DMS53 treated with DMSO at 0.1 percent for 48 hours (cell line): ENCODE measurements at regions not wholly inside any gene's neighbourhood (a gene's known extent, or its start where the extent isn't known, plus 50 kb on each side); places are given as distances from the start of the nearest gene placed in this dataset.
"Not testable (repeated sequence)": the region's sequence is repeated elsewhere in the genome, so short reads cannot be mapped to it uniquely, and the experiment has no call there.

Experiments
- DNase-seq: peaks from one replicate; lab custom pipeline; 2025; ENCODE audit not compliant: unreplicated experiment; lab: John Stamatoyannopoulos, UW

DNA sequence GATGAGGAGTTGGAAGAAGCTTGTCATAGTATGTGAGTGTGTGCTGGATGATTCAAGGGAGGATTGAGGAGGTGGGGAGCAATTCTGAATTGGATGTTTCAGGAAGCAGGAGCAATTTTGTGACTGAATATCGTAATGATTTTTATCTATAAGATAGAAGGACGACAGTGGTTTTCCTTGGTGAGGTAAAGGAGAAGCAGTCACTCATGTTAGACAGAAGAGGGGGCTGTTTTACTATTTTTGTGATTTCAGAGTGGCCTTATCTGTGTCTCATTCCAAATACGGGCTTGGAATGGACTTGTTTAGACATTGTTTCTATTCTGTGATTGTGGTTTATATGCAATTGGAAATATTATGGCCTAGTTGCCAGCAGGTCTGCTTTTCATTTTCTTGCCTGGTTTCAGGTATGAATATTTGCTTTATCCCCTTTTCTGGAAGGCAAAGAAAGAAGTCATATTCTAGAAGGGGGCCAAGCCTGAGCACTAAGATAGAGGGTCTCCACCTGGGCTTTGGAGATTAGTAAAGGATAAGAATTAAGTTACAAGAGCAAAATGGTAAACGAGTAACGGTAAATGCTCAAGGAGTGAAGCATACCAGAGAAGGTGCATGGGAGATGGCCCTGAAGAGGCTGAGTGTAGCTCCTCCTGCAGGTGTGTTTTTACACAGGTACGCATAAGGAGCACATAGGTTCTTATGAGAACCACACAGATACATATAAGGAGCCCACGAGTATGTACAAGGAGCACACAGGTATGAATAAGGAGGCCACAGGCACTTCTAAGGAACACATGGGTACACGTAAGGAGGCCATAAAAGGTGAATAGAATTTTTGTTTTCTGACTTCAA is 124.6 kb upstream of the KCNAB1 start:
- DNase-seq, result peak; percentile 22

DNA sequence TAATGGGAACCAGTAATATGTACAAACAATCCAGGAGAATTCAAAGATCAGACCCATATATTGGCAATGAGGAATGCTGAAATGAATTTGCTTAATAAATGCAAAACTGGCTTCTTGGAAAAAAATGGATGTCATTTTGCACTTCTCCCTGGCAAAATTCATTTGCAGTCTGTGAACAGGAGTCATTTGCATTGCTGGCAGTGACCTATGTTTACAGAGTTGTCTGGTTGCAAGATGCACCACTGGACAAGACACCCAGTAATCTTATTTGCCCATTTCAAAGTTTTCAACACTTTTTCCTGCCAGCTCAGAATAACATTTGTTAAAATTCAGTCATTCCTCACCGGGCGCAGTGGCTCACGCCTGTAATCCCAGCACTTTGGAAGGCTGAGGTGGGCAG is 123.5 kb upstream of the KCNAB1 start:
- DNase-seq, result no peak

DNA sequence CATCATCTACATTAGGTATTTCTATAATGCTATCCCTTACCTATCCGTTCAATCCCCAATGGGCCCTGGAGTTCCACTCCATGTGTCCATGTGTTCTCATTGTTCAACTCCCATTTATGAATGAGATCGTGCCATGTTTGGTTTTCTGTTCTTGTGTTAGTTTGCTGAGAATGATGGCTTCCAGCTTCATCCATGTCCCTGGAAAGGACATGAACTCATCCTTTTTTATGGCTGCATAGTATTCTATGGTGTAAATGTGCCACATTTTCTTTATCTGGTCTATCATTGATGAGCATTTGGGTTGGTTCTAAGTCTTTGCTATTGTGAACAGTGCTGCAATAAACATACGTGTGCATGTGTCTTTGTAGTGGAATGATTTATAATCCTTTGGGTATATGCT is 122.2 kb upstream of the KCNAB1 start:
- not testable (repeated sequence) for DNase-seq

DNA sequence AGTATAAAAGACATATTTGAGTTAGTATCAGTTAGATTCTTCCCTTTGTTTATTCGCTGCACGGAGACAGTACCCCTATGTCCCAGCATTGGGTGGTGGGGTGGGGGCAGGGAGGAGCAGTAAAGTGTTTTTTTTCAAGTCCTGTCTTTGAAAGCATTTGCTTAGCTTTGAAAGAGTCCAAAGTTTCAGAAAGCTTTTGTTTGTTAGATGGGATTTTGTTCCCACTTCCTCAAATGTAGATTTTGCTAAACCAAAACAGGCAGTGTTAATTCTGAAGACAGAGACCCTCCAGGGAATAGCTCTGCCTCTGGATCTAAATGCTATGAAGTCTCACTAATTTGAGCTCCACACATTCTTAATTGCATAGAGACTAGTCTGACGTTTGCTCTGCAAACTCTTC is 114.6 kb upstream of the KCNAB1 start:
- DNase-seq, result no peak

DNA sequence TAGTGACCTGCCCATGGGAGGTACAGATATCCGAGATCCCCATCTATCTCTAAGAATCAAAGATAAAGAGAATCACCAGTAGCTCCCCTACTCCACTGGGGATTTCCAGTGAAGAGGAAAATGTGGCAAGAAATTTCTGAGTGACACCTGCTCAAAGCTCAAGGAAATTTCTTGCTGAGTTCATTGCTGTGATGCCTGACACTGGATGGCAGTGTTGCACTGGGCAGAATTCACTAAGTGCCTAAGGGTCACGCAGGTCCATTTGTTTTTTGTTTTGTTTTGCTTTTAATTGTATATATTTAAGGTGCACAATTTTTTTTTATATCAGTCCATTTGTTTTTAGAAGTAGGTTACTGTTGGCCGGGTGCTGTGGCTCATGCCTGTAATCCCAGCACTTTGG is 109.5 kb upstream of the KCNAB1 start:
- DNase-seq, result peak; percentile 0

DNA sequence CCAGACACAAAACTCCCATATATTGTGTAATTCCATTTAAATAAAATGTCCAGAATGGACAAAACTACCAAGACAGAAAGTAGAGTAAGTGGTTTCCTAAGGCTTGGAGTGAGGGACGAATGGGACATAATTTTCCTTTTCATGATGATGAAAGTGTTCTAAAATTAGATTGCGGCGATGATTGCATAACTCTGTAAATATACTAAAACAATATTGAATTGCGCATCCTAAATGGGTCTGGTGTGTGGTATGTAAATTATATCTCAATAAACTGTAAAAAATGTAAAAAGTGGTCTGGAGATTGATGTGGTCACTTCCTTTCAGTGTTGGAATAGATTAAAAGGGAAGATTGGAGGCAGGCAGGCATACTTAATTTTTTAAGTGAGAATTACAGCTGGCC is 105.9 kb upstream of the KCNAB1 start:
- no peak for DNase-seq

DNA sequence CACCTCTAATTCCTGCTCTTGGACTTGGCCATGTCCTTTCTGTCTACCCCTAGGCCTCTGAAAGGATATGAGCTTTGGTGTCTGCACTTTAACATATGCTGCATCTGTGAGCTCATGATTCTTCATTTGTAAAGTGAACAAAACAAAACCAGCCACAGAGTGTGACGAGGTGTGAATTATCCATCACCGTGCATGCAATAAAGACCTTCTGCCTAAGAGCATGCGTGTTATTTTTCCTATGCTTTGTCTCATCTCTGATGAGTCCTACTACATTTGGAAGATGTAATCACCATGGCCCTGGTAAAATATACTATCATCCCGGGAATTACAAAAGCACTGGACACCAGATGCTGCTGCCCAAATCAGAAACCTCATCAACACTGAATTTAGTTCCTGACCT is 103.5 kb upstream of the KCNAB1 start:
- DNase-seq, result no peak

DNA sequence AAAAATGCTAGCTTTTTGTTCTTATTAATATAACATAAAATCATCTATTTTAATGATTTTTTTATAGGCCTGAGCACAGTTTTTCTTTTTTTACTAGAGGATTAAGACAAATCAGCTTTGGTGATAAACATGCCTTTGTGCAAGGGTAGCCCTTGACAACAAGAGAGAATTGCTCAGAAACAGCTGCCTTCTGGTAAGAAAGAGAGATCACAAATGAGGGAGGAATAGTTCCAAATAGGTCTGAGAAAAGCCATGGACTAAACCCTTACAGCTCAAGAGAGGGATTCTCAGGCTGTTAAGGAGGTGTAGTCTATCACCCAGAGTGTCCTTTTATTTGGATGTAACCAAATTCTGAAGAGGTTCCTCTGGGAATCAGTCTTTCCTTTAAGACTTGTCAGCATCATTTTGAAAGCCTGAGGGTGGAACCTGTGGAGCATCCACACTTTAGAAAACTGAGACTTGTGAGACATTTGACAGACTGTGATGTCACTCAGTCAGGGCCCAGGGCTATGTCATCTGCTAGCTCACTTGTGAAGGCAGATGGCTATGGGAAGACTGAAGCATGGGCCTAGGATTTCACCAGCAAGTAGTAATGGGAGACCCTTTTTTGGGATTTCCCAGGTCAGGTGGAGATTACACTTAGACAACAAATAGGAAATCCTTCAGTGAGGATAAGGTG is 102.9 kb upstream of the KCNAB1 start:
- DNase-seq, result no peak

DNA sequence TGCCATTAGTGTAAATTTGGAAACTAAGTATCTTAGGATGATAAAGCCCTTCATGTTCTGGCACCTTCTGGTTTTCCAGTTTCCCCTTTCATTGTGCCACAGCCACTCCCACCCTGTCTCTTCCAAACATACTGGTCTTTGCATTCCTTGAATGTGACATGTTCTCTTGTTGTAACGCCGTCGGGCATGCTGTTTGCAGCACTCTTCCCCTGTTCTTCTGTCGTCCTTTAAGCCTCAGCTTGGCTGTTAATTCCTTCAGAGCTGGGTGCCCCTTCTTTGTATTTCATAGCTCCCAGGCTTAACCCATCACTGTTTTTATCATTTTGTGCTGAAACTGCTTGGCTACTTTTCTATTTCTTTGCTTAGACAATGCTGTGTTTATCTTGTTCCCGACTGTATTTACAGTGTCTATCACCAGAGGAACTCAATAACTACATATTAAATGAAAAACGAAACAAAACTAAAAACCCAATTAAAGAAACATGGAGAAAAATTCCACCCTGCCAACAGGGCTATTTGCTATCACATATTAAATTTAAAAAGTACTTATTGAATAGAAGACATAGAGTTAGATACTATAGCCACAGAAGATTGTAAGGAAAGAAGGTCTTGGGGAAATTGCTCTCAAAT is 95.4 kb upstream of the KCNAB1 start:
- DNase-seq, result no peak

DNA sequence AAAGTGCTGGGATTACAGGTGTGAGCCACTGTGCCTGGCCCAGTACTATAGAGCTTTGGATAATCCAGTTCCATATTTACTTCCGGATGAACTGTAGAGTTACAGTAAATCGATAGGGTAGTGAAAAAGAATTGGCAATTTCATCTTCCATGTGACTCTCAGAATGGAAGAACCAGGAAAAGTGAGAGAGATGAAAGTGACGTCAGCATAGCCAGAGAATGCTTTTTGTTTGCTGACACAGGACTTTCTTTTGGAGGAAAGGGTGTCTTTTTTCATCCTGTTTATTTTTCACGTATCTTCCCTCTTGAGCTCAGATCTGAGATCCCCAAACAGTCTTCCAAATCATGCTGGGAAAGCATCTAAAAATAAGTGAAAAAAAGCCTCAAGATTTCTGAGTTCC is 91.2 kb upstream of the KCNAB1 start:
- no peak for DNase-seq

DNA sequence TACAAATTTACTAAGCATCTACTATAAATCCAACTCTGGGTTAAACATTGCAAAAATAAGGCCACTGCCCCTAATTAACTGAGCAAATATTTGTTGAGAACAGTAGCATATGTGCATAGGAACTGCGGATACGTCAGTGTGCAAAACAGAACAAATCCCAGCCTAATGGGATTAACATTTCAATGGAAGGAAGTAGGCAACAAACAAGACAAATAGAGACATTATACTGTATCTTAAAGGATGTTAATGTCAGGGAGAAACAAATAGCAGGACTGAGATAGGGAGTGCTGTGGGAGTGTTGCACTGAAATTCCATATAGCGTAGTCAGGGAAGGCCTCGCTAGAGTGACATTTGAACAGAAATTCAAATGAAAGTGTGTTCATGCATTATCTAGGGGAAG is 89.7 kb upstream of the KCNAB1 start:
- DNase-seq, result no peak

DNA sequence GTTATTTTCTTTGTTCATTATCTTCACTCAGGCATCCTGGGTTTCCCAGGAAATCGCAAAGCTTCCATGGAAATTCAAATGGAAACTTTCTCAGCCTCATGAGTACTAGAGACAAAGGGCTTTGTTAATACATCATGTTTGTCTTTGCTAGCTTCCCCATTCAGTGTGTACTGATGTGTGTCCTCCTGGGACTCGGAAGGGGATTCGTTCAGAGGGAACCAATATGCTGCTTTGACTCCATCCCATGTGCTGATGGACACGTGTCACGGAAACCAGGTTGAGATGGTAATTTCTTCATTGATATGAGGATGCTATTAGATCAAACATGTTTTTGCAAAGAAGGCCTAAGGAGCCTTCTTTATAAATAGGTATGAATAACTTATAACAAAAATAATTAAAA is 87.0 kb upstream of the KCNAB1 start:
- peak; percentile 4 for DNase-seq

DNA sequence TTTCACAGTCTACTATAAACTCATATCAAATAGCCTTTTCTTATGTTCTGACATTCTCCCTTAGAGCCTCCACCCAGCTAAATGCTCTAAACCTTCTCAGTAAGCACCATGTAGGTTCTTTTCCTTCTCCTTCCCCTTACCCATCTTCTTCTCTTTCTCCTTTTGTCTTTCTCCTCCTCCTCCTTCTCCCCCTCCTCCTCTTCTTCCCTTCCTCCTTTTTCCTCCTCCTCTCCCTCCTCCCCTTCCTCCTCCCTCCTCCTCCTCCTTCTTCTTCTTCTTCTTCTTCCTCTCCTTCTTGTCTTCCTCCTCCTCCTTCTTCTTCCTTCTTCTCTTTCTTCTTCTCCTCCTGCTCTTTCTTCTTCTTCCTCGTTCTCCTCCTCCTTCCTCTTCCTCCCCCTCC is 85.2 kb upstream of the KCNAB1 start:
- no peak for DNase-seq

DNA sequence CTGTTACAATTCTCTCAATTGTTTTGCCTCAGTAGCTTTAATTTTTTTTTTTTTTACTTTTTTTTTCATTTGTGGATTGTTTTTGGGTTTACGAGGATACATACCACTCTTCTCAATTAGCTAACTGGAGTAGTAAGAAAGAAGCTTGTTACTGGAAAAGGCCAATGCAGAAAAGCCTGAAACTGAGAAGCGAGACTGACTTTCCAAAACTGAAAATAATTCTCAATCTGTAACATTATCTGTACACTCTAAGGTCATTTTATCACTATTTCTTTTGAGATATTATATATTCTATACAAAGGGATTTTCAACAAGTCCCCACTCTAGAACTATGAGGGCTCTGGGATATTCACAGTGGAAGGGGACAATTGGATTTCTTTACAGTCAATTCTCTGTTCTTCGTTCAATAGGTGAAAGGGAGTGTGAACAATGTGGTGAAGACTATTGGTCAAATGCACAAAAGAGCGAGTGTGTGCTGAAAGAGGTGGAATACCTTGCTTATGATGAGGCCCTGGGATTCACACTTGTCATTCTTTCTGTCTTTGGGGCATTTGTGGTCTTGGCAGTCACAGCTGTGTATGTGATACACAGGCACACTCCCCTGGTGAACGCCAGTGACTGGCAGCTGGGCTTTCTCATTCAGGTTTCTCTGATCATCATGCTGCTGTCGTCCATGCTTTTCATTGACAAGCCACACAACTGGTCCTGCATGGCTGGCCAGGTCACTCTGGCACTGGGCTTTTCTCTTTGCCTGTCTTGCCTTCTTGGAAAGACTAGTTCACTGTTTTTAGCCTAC is 83.9 kb upstream of the KCNAB1 start:
- no peak for DNase-seq

DNA sequence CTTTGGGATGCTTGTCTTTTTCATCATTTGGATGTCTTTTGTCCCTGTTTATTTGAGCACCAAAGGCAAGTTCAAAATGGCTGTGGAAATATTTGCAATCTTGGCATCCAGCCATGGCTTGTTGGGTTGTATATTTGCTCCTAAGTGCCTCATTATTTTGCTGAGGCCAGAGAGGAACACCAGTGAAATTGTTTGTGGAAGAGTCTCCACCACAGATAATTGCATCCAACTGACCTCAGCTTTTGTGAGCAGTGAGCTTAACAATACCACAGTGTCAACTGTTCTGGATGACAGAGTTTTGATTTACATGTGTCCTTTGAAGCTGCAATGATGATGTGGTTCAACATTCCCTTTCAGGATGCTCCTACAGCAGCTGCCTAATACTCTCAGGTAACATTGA is 83.0 kb upstream of the KCNAB1 start:
- peak; percentile 65 for DNase-seq

DNA sequence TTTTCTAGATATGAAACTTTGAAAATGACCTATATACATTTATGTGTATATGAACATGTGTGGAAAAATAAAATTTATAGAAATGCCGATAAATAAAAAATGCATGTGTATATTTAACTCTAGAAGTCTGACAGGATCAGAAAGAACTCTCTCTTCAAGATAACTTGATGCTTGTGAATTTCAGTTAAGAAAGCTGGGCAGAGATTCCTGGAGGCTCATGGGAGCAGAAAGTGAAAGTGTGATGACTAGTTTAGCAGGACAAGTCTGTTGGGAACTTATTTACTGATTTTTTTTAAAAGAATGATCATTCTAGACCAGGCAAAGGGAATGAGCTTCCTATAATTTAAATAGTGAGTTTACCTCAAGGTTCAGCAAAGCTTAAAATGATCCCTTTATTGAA is 81.5 kb upstream of the KCNAB1 start:
- DNase-seq, result no peak

DNA sequence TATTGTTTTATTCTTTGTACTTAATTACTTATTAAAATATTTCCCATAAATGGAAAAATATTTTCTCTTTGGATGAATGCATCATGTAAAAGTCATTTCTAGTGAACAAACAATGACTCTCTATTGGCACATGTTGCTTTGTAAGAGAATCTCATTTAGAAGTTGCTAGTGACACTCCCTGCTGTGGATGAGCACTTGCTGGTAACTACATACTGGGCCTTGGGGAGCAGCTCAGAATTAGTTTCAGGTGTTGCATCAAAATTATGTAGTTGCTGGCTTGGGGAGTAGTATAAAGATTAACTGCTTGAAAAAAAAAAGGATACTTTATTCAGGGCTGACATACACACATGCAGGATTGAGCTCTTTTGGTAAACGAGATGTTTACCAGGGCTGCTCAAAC is 80.3 kb upstream of the KCNAB1 start:
- DNase-seq, result no peak

DNA sequence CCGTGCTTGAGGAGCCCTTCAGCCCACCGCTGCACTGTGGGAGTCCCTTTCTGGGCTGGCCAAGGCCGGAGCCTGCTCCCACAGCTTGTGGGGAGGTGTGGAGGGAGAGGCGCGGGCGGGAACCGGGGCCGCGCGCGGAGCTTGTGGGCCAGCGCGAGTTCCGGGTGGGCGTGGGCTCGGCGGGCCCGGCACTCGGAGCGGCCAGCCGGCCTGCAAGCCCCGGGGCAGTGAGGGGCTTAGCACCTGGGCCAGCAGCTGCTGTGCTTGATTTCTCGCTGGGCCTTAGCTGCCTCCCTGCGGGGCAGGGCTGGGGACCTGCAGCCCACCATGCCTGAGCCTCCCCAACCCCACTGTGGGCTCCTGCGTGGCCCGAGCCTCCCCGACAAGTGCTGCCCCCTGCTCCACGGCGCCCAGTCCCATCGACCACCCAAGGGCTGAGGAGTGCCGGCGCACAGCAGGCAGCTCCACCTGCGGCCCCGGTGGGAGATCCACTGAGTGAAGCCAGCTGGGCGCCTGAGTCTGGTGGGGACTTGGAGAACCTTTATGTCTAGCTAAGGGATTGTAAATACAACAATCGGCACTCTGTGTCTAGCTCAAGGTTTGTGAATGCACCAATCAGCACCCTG is 79.0 kb upstream of the KCNAB1 start:
- not testable (repeated sequence) for DNase-seq

DNA sequence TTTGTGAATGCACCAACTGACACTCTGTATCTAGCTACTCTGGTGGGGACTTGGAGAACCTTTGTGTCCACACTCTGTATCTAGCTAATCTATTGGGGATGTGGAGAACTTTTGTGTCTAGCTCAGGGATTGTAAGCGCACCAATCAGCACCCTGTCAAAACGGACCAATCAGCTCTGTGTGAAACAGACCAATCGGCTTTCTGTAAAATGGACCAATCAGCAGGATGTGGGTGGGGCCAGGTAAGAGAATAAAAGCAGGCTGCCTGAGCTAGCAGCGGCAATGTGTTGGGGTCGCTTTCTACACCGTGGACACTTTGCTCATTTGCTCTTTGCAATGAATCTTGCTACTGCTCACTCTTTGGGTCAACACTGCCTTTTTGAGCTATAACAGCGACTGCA is 78.5 kb upstream of the KCNAB1 start:
- not testable (repeated sequence) for DNase-seq

DNA sequence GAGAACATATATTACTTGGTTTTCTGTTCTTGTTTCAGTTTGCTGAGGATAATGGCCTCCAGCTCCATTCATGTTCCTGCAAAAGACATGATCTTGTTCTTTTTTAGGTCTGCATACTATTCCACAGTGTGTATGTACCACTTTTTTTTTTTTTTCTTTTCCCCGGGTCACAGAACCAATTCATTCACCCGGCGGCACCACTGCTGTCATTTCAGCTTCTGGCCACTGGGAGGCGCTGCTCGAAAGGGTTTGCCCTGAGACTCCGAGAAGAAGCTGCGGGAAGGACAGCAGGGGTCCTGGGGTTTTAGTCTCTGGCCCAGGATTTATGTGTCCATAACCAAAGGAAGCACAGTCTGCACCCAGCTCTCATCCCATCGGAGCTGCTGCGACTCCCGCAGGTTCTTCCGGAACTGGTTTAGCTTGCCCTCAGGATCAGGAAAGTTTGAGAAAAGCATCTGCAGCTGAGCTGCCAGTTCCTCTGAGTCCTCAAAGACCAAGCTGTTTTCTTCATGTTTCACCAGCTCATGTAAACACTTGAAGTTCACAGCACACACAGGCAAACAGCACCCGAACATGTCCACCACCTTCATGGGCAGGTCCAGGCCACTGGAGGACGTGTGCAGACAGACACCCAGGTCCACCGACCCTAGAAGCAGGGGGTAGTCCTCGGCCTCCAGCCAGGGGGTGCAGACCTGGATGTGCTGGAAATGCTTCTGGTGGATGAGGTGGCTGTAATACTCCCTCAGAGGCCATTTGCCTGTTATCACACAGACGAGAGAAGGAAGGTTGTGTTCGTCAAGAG is 76.3 kb upstream of the KCNAB1 start:
- DNase-seq, result not testable (repeated sequence)
